NOMO-1 (cell line): ENCODE measurements at regions not wholly inside any gene's neighbourhood (a gene's known extent, or its start where the extent isn't known, plus 50 kb on each side); places are given as distances from the start of the nearest gene placed in this dataset.
A peak's percentile ranks its signal among the peaks of the same experiment; 100 is the strongest.
"Not testable (repeated sequence)": the region's sequence is repeated elsewhere in the genome, so short reads cannot be mapped to it uniquely, and the experiment has no call there.

ENCODE experiments used
- DNase-seq, 2 experiments: peaks; one replicate each; lab custom pipeline; 2025; ENCODE audit not compliant: unreplicated experiment in 2 of 2; lab: John Stamatoyannopoulos, UW

- peak in 1 of 2 experiments; percentile 30 for DNase-seq
These were observed 83.8 kb upstream of the RASA1 start for GRCh38 chr5:87183896-87184295.

DNA sequence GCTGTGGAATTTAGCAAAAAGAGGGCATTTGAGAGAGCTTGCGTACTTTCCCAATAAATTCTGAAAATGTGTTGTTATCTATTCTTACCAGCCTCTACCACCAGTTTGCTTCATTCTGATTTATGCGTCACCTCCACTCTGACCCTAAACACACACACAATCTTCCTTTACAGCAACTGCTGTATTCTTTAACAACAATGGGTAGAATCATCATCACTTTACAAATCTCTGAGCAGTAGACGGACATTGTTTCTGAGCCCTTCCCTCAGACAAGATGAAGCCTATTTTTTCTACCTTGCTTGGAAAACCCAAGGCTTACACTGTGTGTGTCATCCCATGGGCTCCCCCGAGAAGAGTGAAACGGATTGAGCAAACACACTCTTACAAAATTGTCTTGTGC is 83.1 kb upstream of the RASA1 start:
- DNase-seq, result no peak

DNA sequence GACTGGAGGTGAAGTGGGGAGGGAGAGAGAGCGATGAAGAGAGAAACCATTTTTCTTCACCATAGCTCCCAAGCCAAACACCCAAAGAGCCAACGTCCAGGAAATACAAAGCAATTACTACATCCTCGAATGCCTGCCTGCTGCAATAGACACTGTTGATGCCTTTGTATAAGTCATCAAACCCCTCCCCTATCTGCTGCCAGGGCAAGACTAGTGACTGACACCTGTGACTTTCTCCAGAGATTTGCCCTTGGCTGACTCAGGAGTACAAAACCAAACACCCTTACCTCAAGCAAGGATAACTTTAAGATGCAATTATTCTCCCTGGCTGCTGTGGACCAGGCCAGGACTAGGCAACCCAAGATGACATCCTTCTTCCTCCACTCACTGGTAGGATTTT is 81.8 kb upstream of the RASA1 start:
- DNase-seq, result no peak

GRCh38 chr5:87188391-87188790 is 79.3 kb upstream of the RASA1 start:
- DNase-seq, result no peak

GRCh38 chr5:87190041-87190440 is 77.6 kb upstream of the RASA1 start:
- no peak for DNase-seq

DNA sequence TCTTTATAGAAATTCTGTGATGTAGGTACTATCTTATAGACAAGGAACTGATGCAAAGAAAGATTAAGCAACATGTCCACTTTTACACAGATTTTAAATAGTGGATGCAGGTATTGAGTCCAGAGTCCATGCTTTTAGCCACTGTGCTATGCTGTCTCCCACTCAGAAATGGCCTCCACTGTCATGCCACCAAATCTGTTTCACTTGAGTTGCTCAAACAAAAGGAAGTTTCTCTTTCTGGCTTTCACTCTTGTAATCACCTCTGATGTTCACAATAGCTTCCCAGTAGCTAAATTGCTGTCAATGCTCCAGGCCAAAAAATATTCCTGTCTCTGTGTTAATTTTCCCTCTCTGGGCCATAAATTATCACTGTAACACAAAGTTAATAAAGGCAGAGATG is 77.0 kb upstream of the RASA1 start:
- no peak for DNase-seq

GRCh38 chr5:87191645-87192044 is 76.0 kb upstream of the RASA1 start:
- DNase-seq, result no peak

DNA sequence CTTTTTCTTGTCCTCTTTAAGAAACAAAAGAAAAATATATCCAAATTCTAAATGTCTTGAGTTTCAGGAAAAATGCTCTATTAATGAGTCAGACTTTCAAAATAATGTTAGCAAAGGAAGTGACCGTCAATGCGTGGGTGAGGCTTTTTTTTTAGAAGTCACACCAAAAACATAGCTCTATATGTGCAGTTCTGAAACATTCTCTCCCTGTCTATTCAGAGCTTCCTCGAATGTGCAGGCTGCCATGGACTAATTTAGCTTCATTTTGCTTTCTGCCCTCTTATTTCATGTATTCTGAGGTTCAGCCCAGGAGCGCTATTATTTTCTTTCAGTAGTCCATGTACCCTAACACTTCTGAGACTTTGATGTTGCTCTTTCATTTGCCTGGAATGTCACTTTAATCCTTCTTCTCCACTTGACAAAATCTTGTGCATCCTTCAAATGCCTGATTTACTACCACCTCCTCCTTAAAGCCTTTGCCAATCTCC is 72.5 kb upstream of the RASA1 start:
- DNase-seq, result peak in 1 of 2 experiments; percentile 8

- DNase-seq, result no peak
These were observed 72.1 kb upstream of the RASA1 start for GRCh38 chr5:87195616-87196015.

DNA sequence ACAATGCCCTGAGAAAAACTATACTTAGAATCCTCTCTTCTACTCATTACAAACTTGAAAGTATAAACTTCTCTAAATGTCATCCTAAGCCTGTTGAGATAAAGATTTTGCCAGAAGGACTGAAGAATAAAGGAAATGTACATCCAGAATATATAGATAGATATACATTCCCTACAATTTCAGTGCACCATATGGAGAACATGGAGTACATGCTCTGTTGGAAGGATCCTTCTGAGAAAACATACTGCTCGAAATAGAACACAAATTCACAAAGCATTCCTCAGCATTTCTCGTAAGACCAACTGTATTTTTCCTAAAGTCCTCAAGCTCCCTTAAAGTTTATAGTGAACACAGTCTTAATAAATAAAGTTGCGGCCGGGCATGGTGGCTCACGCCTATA is 69.7 kb upstream of the RASA1 start:
- DNase-seq, result no peak

DNA sequence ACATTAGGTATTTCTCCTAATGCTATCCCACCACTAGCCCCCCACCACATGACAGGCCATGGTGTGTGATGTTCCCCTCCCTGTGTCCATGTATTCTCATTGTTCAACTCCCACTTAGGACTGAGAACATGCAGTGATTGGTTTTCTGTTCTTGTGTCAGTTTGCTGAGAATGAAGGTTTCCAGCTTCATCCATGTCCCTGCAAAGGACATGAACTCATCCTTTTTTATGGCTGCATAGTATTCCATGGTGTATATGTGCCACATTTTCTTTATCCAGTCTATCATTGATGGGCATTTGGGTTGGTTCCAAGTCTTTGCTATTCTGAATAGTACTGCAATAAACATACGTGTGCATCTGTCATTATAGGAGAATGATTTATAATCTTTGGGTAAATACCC is 68.4 kb upstream of the RASA1 start:
- DNase-seq, result not testable (repeated sequence)

DNA sequence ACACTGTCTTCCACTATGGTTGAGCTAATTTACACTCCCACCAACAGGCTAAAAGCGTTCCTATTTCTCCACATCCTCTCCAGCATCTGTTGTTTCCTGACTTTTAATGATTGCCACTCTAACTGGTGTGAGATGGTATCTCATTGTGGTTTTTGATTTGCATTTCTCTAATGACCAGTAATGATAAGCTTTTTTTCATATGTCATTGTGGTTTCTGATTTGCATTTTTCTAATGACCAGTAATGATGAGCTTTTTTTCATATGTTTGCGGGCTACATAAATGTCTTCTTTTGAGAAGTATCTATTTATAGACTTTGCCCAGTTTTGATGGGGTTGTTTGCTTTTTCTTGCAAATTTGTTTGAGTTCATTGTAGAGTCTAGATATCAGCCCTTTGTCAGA is 68.0 kb upstream of the RASA1 start:
- not testable (repeated sequence) for DNase-seq

DNA sequence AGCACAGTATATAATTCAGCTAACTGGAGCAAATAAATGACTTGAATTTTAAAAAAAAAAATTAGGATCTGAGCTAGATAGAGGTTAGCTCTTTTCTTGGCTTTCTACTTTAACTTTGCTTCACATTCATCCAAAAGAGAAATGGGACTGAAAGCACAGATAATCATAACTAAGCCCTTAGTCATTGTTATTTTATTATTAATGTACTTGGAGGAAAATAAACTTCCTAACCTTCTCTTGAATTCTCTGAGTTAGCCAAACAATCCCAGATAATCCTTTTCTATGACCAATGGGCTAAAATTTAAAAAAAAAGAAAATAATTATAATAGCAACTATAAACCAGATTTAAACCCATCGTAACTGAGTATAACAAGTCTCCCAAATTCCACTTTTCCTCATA is 57.6 kb upstream of the RASA1 start:
- DNase-seq, result no peak

- no peak for DNase-seq
These were observed 56.9 kb upstream of the RASA1 start for GRCh38 chr5:87210743-87211142.

DNA sequence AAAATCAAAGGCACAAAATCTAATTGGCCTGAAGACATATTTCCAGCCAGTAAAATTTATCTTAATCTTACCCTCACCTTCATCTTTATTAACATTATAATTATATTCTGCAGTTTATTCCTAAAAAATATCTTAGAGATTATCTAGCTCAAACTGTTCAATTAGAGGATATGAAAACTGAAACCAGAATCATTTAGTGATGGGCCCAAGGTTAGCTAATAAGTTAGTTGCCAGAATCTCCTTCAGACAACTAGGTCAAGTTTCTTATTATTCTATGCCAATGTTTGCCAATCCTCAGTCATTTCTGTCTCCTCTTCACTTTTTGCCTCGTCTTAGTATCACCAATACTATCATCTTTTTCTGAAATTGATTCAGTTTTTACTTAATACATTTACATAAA is 56.0 kb upstream of the RASA1 start:
- DNase-seq, result no peak

- not testable (repeated sequence) for DNase-seq
These were observed 55.5 kb upstream of the RASA1 start for GRCh38 chr5:87212183-87212582.

GRCh38 chr5:87217480-87217879 is 50.2 kb upstream of the RASA1 start:
- DNase-seq, result not testable (repeated sequence)
